DOHH2 (cell line): ENCODE measurements at regions not wholly inside any gene's neighbourhood (a gene's known extent, or its start where the extent isn't known, plus 50 kb on each side); places are given as distances from the start of the nearest gene placed in this dataset.

ENCODE experiments used
- CTCF ChIP-seq: fragments of 200-600 bp; sonication (generic); IDR thresholded peaks from one replicate; pipeline ENCODE4 v1.5.1; 2014; ENCODE audit warnings: antibody characterized with exemption, mild to moderate bottlenecking, low read depth, low read length; ENCODE audit not compliant: poor library complexity, severe bottlenecking
- EZH2phosphoT487 ChIP-seq: fragments of 200-600 bp; sonication (generic); IDR thresholded peaks from 2 replicates; pipeline ENCODE4 v1.6.1; 2017; ENCODE audit warnings: borderline replicate concordance, mild to moderate bottlenecking, antibody characterized with exemption, low read length, moderate library complexity, mixed read lengths

- TF ChIP-seq CTCF (no peak), EZH2phosphoT487 (no peak)
These were observed 124.4 kb upstream of the ITGB1 start for GRCh38 chr10:33082373-33082895.
